DOHH2 (cell line): ENCODE measurements at regions not wholly inside any gene's neighbourhood (a gene's known extent, or its start where the extent isn't known, plus 50 kb on each side); places are given as distances from the start of the nearest gene placed in this dataset.

Source experiments
- H3F3A ChIP-seq: fragments of 200-600 bp; sonication (generic), shearing (Covaris generic); 2 replicates; pipeline ENCODE4 v1.6.0; 2016; ENCODE audit warnings: antibody characterized with exemption, mild to moderate bottlenecking; ENCODE audit not compliant: control insufficient read depth, insufficient read depth
- H3K27ac ChIP-seq: fragments of 200-600 bp; sonication (generic); 2 replicates; pipeline ENCODE4 v1.5.1; 2014; ENCODE audit warnings: low read depth, mild to moderate bottlenecking, low read length, moderate library complexity
- H3K27me3 ChIP-seq: fragments of 200-600 bp; sonication (generic); 2 replicates; pipeline ENCODE4 v1.6.1; 2014; ENCODE audit warnings: mild to moderate bottlenecking, low read length, mixed read lengths; ENCODE audit not compliant: control insufficient read depth
- H3K36me3 ChIP-seq: fragments of 200-600 bp; sonication (generic); 2 replicates; pipeline ENCODE4 v1.6.1; 2014; ENCODE audit warnings: mild to moderate bottlenecking, low read length, moderate library complexity, mixed read lengths; ENCODE audit not compliant: control insufficient read depth
- H3K4me1 ChIP-seq: fragments of 200-600 bp; sonication (generic); 2 replicates; pipeline ENCODE4 v1.6.1; 2014; ENCODE audit warnings: mild to moderate bottlenecking, low read length, mixed read lengths; ENCODE audit not compliant: control insufficient read depth
- H3K4me2 ChIP-seq: fragments of 200-600 bp; sonication (generic); 2 replicates; pipeline ENCODE4 v1.6.0; 2014; ENCODE audit warnings: mild to moderate bottlenecking, low read length, moderate library complexity
- H3K4me3 ChIP-seq: fragments of 200-600 bp; sonication (generic); 2 replicates; pipeline ENCODE4 v1.5.1; 2014; ENCODE audit warnings: mild to moderate bottlenecking, low read length, mixed read lengths
- H3K79me2 ChIP-seq: fragments of 200-600 bp; sonication (generic); 2 replicates; pipeline ENCODE4 v1.6.1; 2014; ENCODE audit warnings: mild to moderate bottlenecking, low read length, mixed read lengths; ENCODE audit not compliant: control insufficient read depth
- H3K9me2 ChIP-seq: fragments of 200-600 bp; sonication (generic); replicated peaks from 2 replicates; pipeline ENCODE4 v1.6.1; 2014; ENCODE audit warnings: mild to moderate bottlenecking, low read length, mixed read lengths; ENCODE audit not compliant: control insufficient read depth
- H3K9me3 ChIP-seq: fragments of 200-600 bp; sonication (generic); 2 replicates; pipeline ENCODE4 v1.6.1; 2014; ENCODE audit warnings: antibody characterized with exemption, low read length, mixed read lengths; ENCODE audit not compliant: control insufficient read depth, insufficient read depth
- H4K20me1 ChIP-seq: fragments of 200-600 bp; sonication (generic); 2 replicates; pipeline ENCODE4 v1.6.0; 2014; ENCODE audit warnings: low read depth, mild to moderate bottlenecking, antibody characterized with exemption, low read length, moderate library complexity; ENCODE audit not compliant: control insufficient read depth, insufficient read depth
- EZH2phosphoT487 ChIP-seq: fragments of 200-600 bp; sonication (generic); IDR thresholded peaks from 2 replicates; pipeline ENCODE4 v1.6.1; 2017; ENCODE audit warnings: borderline replicate concordance, mild to moderate bottlenecking, antibody characterized with exemption, low read length, moderate library complexity, mixed read lengths
- TF ChIP-seq, protein P1 (sequence below): fragments of 200-600 bp; sonication (generic); IDR thresholded peaks from one replicate; pipeline ENCODE4 v1.5.1; 2014; ENCODE audit warnings: antibody characterized with exemption, mild to moderate bottlenecking, low read depth, low read length; ENCODE audit not compliant: poor library complexity, severe bottlenecking

DNA sequence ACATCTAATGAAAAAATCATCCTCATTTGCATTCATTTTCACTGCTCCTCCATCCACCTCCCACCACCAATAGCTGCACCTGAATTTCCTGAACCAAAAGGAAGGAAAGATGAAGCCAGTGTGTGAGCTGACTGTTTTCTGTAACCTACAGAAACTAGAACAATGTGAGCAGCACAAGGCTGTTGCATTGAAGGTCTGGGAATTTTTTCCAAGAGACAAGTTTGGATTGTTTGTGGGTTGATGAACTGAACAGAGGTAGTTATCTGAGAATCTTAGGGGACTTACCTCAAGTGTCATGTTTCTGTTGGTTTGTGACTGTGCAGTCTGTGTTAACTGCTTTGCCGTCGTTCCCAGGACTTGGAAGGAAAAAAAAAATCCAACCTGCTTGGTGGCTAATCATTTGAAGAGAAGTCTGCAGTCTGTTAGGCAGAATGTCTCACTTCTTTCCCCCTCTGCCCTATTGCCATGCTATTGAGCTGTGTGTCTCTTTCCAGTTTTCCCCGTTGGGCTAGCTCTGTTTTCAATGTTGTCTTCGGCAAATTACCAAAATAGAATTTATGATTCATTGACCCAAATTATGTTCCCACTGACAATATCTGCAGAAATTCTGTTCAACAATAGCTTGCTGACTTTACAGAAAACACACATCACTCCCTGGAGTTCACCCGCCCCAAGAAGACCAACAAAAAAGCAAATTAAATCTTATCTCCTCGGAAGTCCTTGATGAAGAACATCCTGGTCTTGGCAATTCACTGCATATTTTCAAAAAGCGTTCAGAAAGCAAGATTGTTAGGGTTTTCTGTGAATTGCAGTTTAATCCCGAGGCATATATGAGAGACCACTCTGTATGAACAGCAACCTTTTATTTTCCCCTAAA, 76.0 kb downstream of the SC5D start:
- Histone ChIP-seq H3K27ac (peak overlapping the region; percentile 99), H3K27me3 (no peaks in the 10 kb centered on the region), H3K79me2 (no peaks in the 10 kb centered on the region), H3K9me2 (no peaks in the 10 kb centered on the region), H3K36me3 (peaks cover 9% of the 10 kb centered on the region; the same call in 1 of the 2 replicates), H3K4me1 (peaks cover 91% of the 10 kb centered on the region), H3K4me2 (peak overlapping the region; percentile 99), H3F3A (peaks cover 38% of the 10 kb centered on the region), H4K20me1 (no peaks in the 10 kb centered on the region), H3K9me3 (no peaks in the 10 kb centered on the region), H3K4me3 (peak overlapping the region; percentile 70)
- no peak for TF ChIP-seq EZH2phosphoT487
- TF ChIP-seq, protein P1, sequence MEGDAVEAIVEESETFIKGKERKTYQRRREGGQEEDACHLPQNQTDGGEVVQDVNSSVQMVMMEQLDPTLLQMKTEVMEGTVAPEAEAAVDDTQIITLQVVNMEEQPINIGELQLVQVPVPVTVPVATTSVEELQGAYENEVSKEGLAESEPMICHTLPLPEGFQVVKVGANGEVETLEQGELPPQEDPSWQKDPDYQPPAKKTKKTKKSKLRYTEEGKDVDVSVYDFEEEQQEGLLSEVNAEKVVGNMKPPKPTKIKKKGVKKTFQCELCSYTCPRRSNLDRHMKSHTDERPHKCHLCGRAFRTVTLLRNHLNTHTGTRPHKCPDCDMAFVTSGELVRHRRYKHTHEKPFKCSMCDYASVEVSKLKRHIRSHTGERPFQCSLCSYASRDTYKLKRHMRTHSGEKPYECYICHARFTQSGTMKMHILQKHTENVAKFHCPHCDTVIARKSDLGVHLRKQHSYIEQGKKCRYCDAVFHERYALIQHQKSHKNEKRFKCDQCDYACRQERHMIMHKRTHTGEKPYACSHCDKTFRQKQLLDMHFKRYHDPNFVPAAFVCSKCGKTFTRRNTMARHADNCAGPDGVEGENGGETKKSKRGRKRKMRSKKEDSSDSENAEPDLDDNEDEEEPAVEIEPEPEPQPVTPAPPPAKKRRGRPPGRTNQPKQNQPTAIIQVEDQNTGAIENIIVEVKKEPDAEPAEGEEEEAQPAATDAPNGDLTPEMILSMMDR: no peak

DNA sequence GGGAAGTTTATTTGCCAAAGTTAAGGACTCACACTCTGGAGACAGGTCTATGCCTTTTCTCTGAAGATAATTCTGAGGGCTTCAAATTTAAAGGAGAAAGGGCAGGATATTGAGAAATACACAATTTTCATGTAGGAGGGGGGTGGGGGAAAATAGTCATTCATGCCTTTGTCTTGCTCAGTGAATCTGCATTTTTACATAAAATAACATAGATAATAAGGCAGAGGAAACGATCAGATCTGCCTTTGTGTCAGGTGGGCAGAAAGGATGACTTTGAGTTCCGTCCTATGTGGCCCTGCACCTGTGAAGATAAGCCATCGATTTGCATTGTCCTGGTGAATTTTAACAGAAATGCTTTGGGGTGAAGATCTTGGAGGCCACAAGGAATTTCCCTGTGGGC, 76.8 kb downstream of the SC5D start:
- Histone ChIP-seq H3K4me1 (peaks cover 99% of the 10 kb centered on the region), H3K36me3 (peaks cover 14% of the 10 kb centered on the region; the same call in 1 of the 2 replicates), H3K27me3 (no peaks in the 10 kb centered on the region), H3F3A (peaks cover 46% of the 10 kb centered on the region), H3K79me2 (no peaks in the 10 kb centered on the region), H3K27ac (peak overlapping the region; percentile 99), H4K20me1 (no peaks in the 10 kb centered on the region), H3K4me2 (peak overlapping the region; percentile 99), H3K9me3 (no peaks in the 10 kb centered on the region), H3K9me2 (no peaks in the 10 kb centered on the region), H3K4me3 (peak overlapping the region; percentile 70)
- no peak for TF ChIP-seq EZH2phosphoT487
- TF ChIP-seq, protein P1: no peak

DNA sequence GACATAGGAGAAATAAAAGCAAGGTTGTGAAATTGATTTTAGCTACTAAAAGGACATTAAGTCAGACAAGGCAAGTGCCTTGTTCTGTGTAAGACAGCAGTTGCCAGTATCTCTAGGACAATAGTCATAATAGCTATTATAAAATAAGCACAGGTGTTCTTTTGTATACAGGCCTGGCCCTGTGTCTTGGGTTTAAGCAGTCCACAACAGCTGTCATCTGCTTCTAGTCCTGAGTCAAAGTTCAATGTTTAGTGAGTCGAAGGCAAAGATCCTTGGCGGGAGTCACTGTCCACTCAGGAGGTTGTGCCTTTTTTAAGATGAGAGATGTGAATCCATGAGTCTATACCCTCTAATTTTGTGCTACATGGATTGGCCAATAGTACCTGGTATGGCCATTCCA, 79.5 kb downstream of the SC5D start:
- no peaks in the 10 kb centered on the region for H3K9me2 ChIP-seq
- H3K4me3 ChIP-seq: 0 out of 2 replicates have a peak overlapping the region, but pooled peaks have one; percentile 12
- no peaks in the 10 kb centered on the region for H3K9me3 ChIP-seq
- no peaks in the 10 kb centered on the region for H3K27me3 ChIP-seq
- H3K4me2 ChIP-seq: peak overlapping the region; percentile 75
- H4K20me1 ChIP-seq: no peaks in the 10 kb centered on the region
- peaks cover 19% of the 10 kb centered on the region for H3K36me3 ChIP-seq
- H3K4me1 ChIP-seq: peaks cover 100% of the 10 kb centered on the region
- TF ChIP-seq, protein P1: no peak
- no peak for TF ChIP-seq EZH2phosphoT487
- peaks cover 50% of the 10 kb centered on the region for H3F3A ChIP-seq
- no peaks in the 10 kb centered on the region for H3K79me2 ChIP-seq
- H3K27ac ChIP-seq: peak overlapping the region; percentile 99
